ENCODE measurements at regions not wholly inside any gene's neighbourhood (a gene's known extent, or its start where the extent isn't known, plus 50 kb on each side); places are given as distances from the start of the nearest gene placed in this dataset.

- TF ChIP-seq CTCF (conservative IDR thresholded peaks at IDR 0.05; ENCODE audit: low read depth, low read length), result no peak
- no peak for TF ChIP-seq EZH2phosphoT487 (IDR thresholded peaks at IDR 0.05; ENCODE audit: borderline replicate concordance, low read length)
Measured at GRCh38 chr11:76604626-76605241, 65.8 kb downstream of the LRRC32 start.
